ENCODE measurements at regions not wholly inside any gene's neighbourhood (a gene's known extent, or its start where the extent isn't known, plus 50 kb on each side); places are given as distances from the start of the nearest gene placed in this dataset.

DNA sequence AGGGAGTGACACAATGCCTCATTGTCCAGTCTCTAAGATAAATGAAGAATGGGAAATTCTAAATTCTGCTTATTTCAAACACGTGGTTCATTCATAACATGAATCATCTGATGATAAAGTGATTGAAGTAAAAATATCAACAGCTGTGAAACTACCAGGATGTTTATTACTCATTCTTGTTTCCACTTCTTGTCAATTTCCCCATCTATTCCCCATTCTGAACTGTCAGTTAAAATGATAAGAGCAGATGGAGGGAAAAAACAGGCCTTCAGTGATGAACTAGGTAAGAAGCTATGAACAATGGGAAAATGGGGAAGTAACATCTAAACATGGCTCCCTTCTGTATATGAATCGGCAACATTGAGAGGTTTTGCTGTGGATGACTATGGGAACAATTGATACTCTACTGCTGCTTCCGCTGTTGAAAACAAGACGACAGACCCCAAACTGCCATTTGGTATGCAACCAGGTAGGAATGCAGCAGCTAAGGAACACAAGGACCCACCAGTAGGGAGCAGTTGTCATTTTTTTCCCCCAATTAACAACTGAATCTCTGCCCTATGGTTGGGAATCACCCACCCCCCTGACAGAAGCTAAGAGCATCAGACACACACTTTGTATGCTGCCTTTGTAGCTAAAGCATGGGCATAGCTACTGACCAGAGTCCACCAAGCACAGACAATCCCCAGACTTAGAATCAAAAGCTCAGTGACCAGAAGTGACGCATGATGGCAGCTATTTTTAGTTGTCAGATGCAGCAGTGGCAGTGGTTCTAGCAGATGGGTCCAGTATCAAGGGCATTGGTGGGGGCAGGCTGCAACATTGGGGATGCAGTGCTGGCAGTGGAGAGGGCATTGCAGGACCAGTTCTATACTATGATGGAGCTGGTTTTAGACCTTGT lies 52.9 kb upstream of the ZNF366 start:
- no peaks in the 10 kb centered on the region for H3K9me2 ChIP-seq (ENCODE audit: low read depth, low read length)
- no peak overlapping the region for H3K27ac ChIP-seq (ENCODE audit: low read depth, low read length, poor library complexity, severe bottlenecking)
- no peaks in the 10 kb centered on the region for H3K36me3 ChIP-seq (ENCODE audit: insufficient read depth, low read length)
- no peak overlapping the region for H3K4me3 ChIP-seq (ENCODE audit: low read depth, low read length, poor library complexity, severe bottlenecking)
- no peak overlapping the region for H2AFZ ChIP-seq (ENCODE audit: low read length)
- no peaks in the 10 kb centered on the region for H4K20me1 ChIP-seq (ENCODE audit: insufficient read depth, low read length)
- H3K27me3 ChIP-seq (ENCODE audit: insufficient read depth, low read length), result no peaks in the 10 kb centered on the region
- TF ChIP-seq CTCF (IDR thresholded peaks at IDR 0.05; ENCODE audit: low read length) (no peak), EZH2 (IDR thresholded peaks at IDR 0.05; ENCODE audit: borderline replicate concordance, low read length) (no peak)
- no peak overlapping the region for H3K9ac ChIP-seq (ENCODE audit: low read length)
- no peaks in the 10 kb centered on the region for H3K79me2 ChIP-seq (ENCODE audit: insufficient read depth, low read length)
- H3K4me2 ChIP-seq (ENCODE audit: low read length), result no peak overlapping the region
- peaks cover 13% of the 10 kb centered on the region for H3K4me1 ChIP-seq (ENCODE audit: insufficient read depth, low read length, severe bottlenecking)
- H3F3A ChIP-seq (ENCODE audit: insufficient read depth, low read length), result no peaks in the 10 kb centered on the region
- no peaks in the 10 kb centered on the region for H3K9me3 ChIP-seq (ENCODE audit: low read length)

GRCh38 chr5:72558383-72558782 lies 51.2 kb upstream of the ZNF366 start:
- Histone ChIP-seq H3K79me2 (ENCODE audit: insufficient read depth, low read length) (no peaks in the 10 kb centered on the region), H3K4me2 (ENCODE audit: low read length) (no peak overlapping the region), H4K20me1 (ENCODE audit: insufficient read depth, low read length) (no peaks in the 10 kb centered on the region), H3K4me3 (ENCODE audit: low read depth, low read length, poor library complexity, severe bottlenecking) (no peak overlapping the region), H3K27ac (ENCODE audit: low read depth, low read length, poor library complexity, severe bottlenecking) (no peak overlapping the region), H3F3A (ENCODE audit: insufficient read depth, low read length) (no peaks in the 10 kb centered on the region), H3K9me3 (ENCODE audit: low read length) (no peaks in the 10 kb centered on the region), H3K9ac (ENCODE audit: low read length) (no peak overlapping the region), H3K27me3 (ENCODE audit: insufficient read depth, low read length) (no peaks in the 10 kb centered on the region), H3K4me1 (ENCODE audit: insufficient read depth, low read length, severe bottlenecking) (peaks cover 13% of the 10 kb centered on the region), H3K9me2 (ENCODE audit: low read depth, low read length) (no peaks in the 10 kb centered on the region), H2AFZ (ENCODE audit: low read length) (no peak overlapping the region), H3K36me3 (ENCODE audit: insufficient read depth, low read length) (no peaks in the 10 kb centered on the region)
- no peak for TF ChIP-seq CTCF (IDR thresholded peaks at IDR 0.05; ENCODE audit: low read length)
- TF ChIP-seq EZH2 (IDR thresholded peaks at IDR 0.05; ENCODE audit: borderline replicate concordance, low read length), result no peak

GRCh38 chr5:72558046-72558336 lies 50.8 kb upstream of the ZNF366 start:
- Histone ChIP-seq H3K27ac (ENCODE audit: low read depth, low read length, poor library complexity, severe bottlenecking) (no peak overlapping the region), H3F3A (ENCODE audit: insufficient read depth, low read length) (no peaks in the 10 kb centered on the region), H3K4me3 (ENCODE audit: low read depth, low read length, poor library complexity, severe bottlenecking) (no peak overlapping the region), H3K4me1 (ENCODE audit: insufficient read depth, low read length, severe bottlenecking) (peaks cover 13% of the 10 kb centered on the region), H3K36me3 (ENCODE audit: insufficient read depth, low read length) (no peaks in the 10 kb centered on the region), H3K9me2 (ENCODE audit: low read depth, low read length) (no peaks in the 10 kb centered on the region), H3K79me2 (ENCODE audit: insufficient read depth, low read length) (no peaks in the 10 kb centered on the region), H2AFZ (ENCODE audit: low read length) (no peak overlapping the region), H3K27me3 (ENCODE audit: insufficient read depth, low read length) (no peaks in the 10 kb centered on the region), H3K4me2 (ENCODE audit: low read length) (no peak overlapping the region), H3K9ac (ENCODE audit: low read length) (no peak overlapping the region), H3K9me3 (ENCODE audit: low read length) (no peaks in the 10 kb centered on the region), H4K20me1 (ENCODE audit: insufficient read depth, low read length) (no peaks in the 10 kb centered on the region)
- no peak for TF ChIP-seq EZH2 (IDR thresholded peaks at IDR 0.05; ENCODE audit: borderline replicate concordance, low read length)
- TF ChIP-seq CTCF (IDR thresholded peaks at IDR 0.05; ENCODE audit: low read length), result no peak

Data from OCI-LY1 (cell line).